GM12878 (cell line): ENCODE measurements at regions not wholly inside any gene's neighbourhood (a gene's known extent, or its start where the extent isn't known, plus 50 kb on each side); places are given as distances from the start of the nearest gene placed in this dataset.

ENCODE experiments used
- ATAC-seq: fragments of 200-7000 bp; cut with Tn5 transposase; 3 replicates; pipeline ENCODE4 v1.9.1; 2020; ENCODE audit warnings: mild to moderate bottlenecking, moderate library complexity
- BruUV-seq: library from RNA; stranded (reverse); fragments of 400-500 nt; replicated peaks from 2 replicates; lab custom pipeline; 2021; lab: Mats Ljungman, UMichigan
- CTCF ChIA-PET: fragments of 300-600 bp; sonication (Branson Sonifier 250); formaldehyde crosslinking; extraction: SDS; loops from one replicate; lab custom pipeline; 2021; ENCODE audit warnings: inconsistent platforms; lab: Yijun Ruan, JAX
- POLR2A ChIA-PET: fragments of 350-600 bp; formaldehyde crosslinking; extraction: SDS; loops from one replicate; lab custom pipeline; 2021; ENCODE audit warnings: inconsistent platforms; lab: Charles Lee
- RAD21 ChIA-PET: fragments of 300-600 bp; sonication (Branson Sonifier 250); formaldehyde crosslinking; loops from one replicate; lab custom pipeline; 2023; ENCODE audit warnings: antibody characterized with exemption; ENCODE audit not compliant: unreplicated experiment; lab: Charles Lee
- SMC1A ChIA-PET: fragments of 300-600 bp; sonication (Branson Sonifier 250); formaldehyde crosslinking; loops from one replicate; lab custom pipeline; 2023; ENCODE audit not compliant: unreplicated experiment, uncharacterized antibody; lab: Charles Lee
- DNase-seq: peaks from one replicate; pipeline ENCODE4 v3.0.0-alpha.2; 2011; ENCODE audit warnings: low read depth, low spot score
- FAIRE-seq: peaks from 3 replicates; lab custom pipeline; 2011; peaks lifted over from hg19 to GRCh38; lab: Jason Lieb, UNC
- H2AFZ ChIP-seq: 2 replicates; pipeline ENCODE4 v1.6.0; 2011; ENCODE audit warnings: low read depth, low read length, control low read depth; ENCODE audit not compliant: control insufficient read depth
- H3K27ac ChIP-seq: 2 replicates; pipeline ENCODE4 v1.5.1; 2011; ENCODE audit warnings: control low read depth; ENCODE audit not compliant: control insufficient read depth, insufficient read depth
- H3K27me3 ChIP-seq, 2 experiments: replicated peaks in 1 of 2; 2 replicates each; pipeline versions ENCODE4 v1.6.0 to v1.6.1; 2011; ENCODE audit warnings: low read length in 1 of 2; ENCODE audit not compliant: control insufficient read depth in 2 of 2, insufficient read depth in 2 of 2
- H3K36me3 ChIP-seq, 2 experiments: 2 replicates each; pipeline ENCODE4 v1.5.1; 2011; ENCODE audit warnings: low read length in 1 of 2; ENCODE audit not compliant: control insufficient read depth in 2 of 2, insufficient read depth in 2 of 2
- H3K4me1 ChIP-seq: 2 replicates; pipeline ENCODE4 v1.6.1; 2011; ENCODE audit warnings: mild to moderate bottlenecking, low read length, moderate library complexity, mixed read lengths; ENCODE audit not compliant: control insufficient read depth, insufficient read depth
- H3K4me2 ChIP-seq: 2 replicates; pipeline ENCODE4 v1.6.0; 2011; ENCODE audit warnings: control low read depth; ENCODE audit not compliant: control insufficient read depth, insufficient read depth
- H3K4me3 ChIP-seq: fragments of 200-600 bp; sonication (generic); 2 replicates; pipeline ENCODE4 v1.5.1; 2016
- H3K79me2 ChIP-seq: 2 replicates; pipeline ENCODE4 v1.6.0; 2011; ENCODE audit warnings: low read length; ENCODE audit not compliant: control insufficient read depth, insufficient read depth
- H3K9ac ChIP-seq: 2 replicates; pipeline ENCODE4 v1.8.0; 2011; ENCODE audit warnings: low read length, control low read depth, mixed read lengths; ENCODE audit not compliant: control insufficient read depth, insufficient read depth
- H3K9me3 ChIP-seq: replicated peaks from 3 replicates; pipeline ENCODE4 v1.5.1; 2011; ENCODE audit warnings: mild to moderate bottlenecking, low read length; ENCODE audit not compliant: control insufficient read depth, insufficient read depth
- H4K20me1 ChIP-seq: 2 replicates; pipeline ENCODE4 v1.6.0; 2011; ENCODE audit not compliant: control insufficient read depth, insufficient read depth
- CHD1 ChIP-seq: IDR thresholded peaks from 2 replicates; pipeline ENCODE4 v1.6.1; 2012; ENCODE audit warnings: low read depth, low read length, improper control_type of control experiment
- CREB1 ChIP-seq: IDR thresholded peaks from 2 replicates; pipeline ENCODE4 v1.6.1; 2012; ENCODE audit warnings: low read depth, mild to moderate bottlenecking, inconsistent platforms
- ESRRA ChIP-seq: IDR thresholded peaks from 2 replicates; pipeline ENCODE4 v1.6.1; 2012; ENCODE audit warnings: mild to moderate bottlenecking, low read length, improper control_type of control experiment
- IKZF1 ChIP-seq: fragments of 450-650 bp; conservative IDR thresholded peaks from 2 replicates; pipeline ENCODE4 v1.6.1; 2017; ENCODE audit warnings: antibody characterized with exemption, mild to moderate bottlenecking
- MEF2A ChIP-seq: IDR thresholded peaks from 2 replicates; pipeline ENCODE4 v1.6.1; 2011; ENCODE audit warnings: low read depth, mild to moderate bottlenecking, low read length, moderate library complexity; ENCODE audit not compliant: insufficient read depth
- MYB ChIP-seq: fragments of 150-350 bp; IDR thresholded peaks from 2 replicates; pipeline ENCODE4 v1.6.1; 2014; ENCODE audit warnings: mild to moderate bottlenecking, low read depth, low read length, borderline replicate concordance
- NFYA ChIP-seq: IDR thresholded peaks from 2 replicates; pipeline ENCODE4 v1.6.1; 2011; ENCODE audit warnings: low read depth, mild to moderate bottlenecking, low read length, improper control_type of control experiment, borderline replicate concordance
- NRF1 ChIP-seq: conservative IDR thresholded peaks from 2 replicates; pipeline ENCODE4 v1.6.1; 2011; ENCODE audit warnings: mild to moderate bottlenecking, low read depth, low read length, improper control_type of control experiment
- PAX5 ChIP-seq: IDR thresholded peaks from 2 replicates; pipeline ENCODE4 v1.6.1; 2011; ENCODE audit warnings: low read depth, low read length, borderline replicate concordance
- RB1 ChIP-seq: fragments of 450-650 bp; formaldehyde crosslinking; IDR thresholded peaks from 2 replicates; pipeline ENCODE4 v1.6.1; 2017; ENCODE audit warnings: mild to moderate bottlenecking, borderline replicate concordance
- STAT1 ChIP-seq: fragments of 450-650 bp; conservative IDR thresholded peaks from 2 replicates; pipeline ENCODE4 v1.6.1; 2014; ENCODE audit warnings: antibody characterized with exemption, mild to moderate bottlenecking
- SUZ12 ChIP-seq: fragments of 200-600 bp; sonication (generic); IDR thresholded peaks from one replicate; pipeline ENCODE4 v1.6.1; 2018; ENCODE audit warnings: antibody characterized with exemption, mild to moderate bottlenecking; ENCODE audit not compliant: unreplicated experiment
- TAF1 ChIP-seq: IDR thresholded peaks from 2 replicates; pipeline ENCODE4 v1.6.1; 2011; ENCODE audit warnings: mild to moderate bottlenecking, low read depth, low read length, borderline replicate concordance
- TARDBP ChIP-seq: IDR thresholded peaks from 2 replicates; pipeline ENCODE4 v1.6.1; 2016; ENCODE audit warnings: borderline replicate concordance
- ZSCAN29 ChIP-seq: fragments of 450-650 bp; IDR thresholded peaks from 2 replicates; pipeline ENCODE4 v1.6.1; 2017; ENCODE audit warnings: mild to moderate bottlenecking, moderate library complexity
- WGBS: methylation state at CpG from one replicate; pipeline ENCODE4 v1.1.6; 2016; ENCODE audit warnings: low lambda C conversion rate; ENCODE audit not compliant: insufficient replicate concordance, insufficient coverage; ENCODE audit errors: missing lambda C conversion rate; 5-methylcytosine and 5-hydroxymethylcytosine counted together
- in situ Hi-C: fragments of 300-500 bp; cut with MboI; formaldehyde crosslinking; loops from 9 replicates; pipeline ENCODE4 v1.14.3; 2018; ENCODE audit warnings: mixed read lengths
- intact Hi-C: fragments of 100-400 bp; cut with micrococcal nuclease; formaldehyde crosslinking; loops from one replicate; pipeline ENCODE4 v1.14.2; 2022; ENCODE audit not compliant: unreplicated experiment
- TF ChIP-seq, protein P1 (sequence below): IDR thresholded peaks from 2 replicates; pipeline ENCODE4 v1.6.1; 2012; ENCODE audit warnings: mild to moderate bottlenecking, low read depth, low read length
- TF ChIP-seq, protein P2 (sequence below): IDR thresholded peaks from 2 replicates; pipeline ENCODE4 v1.6.1; 2011; ENCODE audit warnings: borderline replicate concordance, low read depth, mild to moderate bottlenecking, moderate library complexity, low read length; ENCODE audit not compliant: insufficient read depth, poor library complexity, severe bottlenecking
- TF ChIP-seq, protein P3 (sequence below): fragments of 450-650 bp; IDR thresholded peaks from 2 replicates; pipeline ENCODE4 v1.6.1; 2017; ENCODE audit warnings: mild to moderate bottlenecking, moderate library complexity

GRCh38 chr12:83472772-83473171 lies 786.1 kb downstream of the TMTC2 start:
- CTCF ChIA-PET, result no interaction called here
- no peak overlapping the region for H3K4me3 ChIP-seq
- TF ChIP-seq, protein P1, sequence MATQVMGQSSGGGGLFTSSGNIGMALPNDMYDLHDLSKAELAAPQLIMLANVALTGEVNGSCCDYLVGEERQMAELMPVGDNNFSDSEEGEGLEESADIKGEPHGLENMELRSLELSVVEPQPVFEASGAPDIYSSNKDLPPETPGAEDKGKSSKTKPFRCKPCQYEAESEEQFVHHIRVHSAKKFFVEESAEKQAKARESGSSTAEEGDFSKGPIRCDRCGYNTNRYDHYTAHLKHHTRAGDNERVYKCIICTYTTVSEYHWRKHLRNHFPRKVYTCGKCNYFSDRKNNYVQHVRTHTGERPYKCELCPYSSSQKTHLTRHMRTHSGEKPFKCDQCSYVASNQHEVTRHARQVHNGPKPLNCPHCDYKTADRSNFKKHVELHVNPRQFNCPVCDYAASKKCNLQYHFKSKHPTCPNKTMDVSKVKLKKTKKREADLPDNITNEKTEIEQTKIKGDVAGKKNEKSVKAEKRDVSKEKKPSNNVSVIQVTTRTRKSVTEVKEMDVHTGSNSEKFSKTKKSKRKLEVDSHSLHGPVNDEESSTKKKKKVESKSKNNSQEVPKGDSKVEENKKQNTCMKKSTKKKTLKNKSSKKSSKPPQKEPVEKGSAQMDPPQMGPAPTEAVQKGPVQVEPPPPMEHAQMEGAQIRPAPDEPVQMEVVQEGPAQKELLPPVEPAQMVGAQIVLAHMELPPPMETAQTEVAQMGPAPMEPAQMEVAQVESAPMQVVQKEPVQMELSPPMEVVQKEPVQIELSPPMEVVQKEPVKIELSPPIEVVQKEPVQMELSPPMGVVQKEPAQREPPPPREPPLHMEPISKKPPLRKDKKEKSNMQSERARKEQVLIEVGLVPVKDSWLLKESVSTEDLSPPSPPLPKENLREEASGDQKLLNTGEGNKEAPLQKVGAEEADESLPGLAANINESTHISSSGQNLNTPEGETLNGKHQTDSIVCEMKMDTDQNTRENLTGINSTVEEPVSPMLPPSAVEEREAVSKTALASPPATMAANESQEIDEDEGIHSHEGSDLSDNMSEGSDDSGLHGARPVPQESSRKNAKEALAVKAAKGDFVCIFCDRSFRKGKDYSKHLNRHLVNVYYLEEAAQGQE, result no peak
- TF ChIP-seq RB1 (no peak), NRF1 (no peak), SUZ12 (no peak), TAF1 (no peak), TARDBP (no peak), CHD1 (no peak), CREB1 (no peak), STAT1 (no peak), MEF2A (no peak), MYB (no peak), ESRRA (no peak), IKZF1 (no peak), NFYA (no peak), PAX5 (no peak), ZSCAN29 (no peak)
- TF ChIP-seq, protein P2, sequence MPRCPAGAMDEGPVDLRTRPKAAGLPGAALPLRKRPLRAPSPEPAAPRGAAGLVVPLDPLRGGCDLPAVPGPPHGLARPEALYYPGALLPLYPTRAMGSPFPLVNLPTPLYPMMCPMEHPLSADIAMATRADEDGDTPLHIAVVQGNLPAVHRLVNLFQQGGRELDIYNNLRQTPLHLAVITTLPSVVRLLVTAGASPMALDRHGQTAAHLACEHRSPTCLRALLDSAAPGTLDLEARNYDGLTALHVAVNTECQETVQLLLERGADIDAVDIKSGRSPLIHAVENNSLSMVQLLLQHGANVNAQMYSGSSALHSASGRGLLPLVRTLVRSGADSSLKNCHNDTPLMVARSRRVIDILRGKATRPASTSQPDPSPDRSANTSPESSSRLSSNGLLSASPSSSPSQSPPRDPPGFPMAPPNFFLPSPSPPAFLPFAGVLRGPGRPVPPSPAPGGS, result no peak
- TF ChIP-seq, protein P3, sequence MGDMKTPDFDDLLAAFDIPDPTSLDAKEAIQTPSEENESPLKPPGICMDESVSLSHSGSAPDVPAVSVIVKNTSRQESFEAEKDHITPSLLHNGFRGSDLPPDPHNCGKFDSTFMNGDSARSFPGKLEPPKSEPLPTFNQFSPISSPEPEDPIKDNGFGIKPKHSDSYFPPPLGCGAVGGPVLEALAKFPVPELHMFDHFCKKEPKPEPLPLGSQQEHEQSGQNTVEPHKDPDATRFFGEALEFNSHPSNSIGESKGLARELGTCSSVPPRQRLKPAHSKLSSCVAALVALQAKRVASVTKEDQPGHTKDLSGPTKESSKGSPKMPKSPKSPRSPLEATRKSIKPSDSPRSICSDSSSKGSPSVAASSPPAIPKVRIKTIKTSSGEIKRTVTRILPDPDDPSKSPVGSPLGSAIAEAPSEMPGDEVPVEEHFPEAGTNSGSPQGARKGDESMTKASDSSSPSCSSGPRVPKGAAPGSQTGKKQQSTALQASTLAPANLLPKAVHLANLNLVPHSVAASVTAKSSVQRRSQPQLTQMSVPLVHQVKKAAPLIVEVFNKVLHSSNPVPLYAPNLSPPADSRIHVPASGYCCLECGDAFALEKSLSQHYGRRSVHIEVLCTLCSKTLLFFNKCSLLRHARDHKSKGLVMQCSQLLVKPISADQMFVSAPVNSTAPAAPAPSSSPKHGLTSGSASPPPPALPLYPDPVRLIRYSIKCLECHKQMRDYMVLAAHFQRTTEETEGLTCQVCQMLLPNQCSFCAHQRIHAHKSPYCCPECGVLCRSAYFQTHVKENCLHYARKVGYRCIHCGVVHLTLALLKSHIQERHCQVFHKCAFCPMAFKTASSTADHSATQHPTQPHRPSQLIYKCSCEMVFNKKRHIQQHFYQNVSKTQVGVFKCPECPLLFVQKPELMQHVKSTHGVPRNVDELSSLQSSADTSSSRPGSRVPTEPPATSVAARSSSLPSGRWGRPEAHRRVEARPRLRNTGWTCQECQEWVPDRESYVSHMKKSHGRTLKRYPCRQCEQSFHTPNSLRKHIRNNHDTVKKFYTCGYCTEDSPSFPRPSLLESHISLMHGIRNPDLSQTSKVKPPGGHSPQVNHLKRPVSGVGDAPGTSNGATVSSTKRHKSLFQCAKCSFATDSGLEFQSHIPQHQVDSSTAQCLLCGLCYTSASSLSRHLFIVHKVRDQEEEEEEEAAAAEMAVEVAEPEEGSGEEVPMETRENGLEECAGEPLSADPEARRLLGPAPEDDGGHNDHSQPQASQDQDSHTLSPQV, result no peak
- TF ChIP-seq, all 136 proteins: peak for 0
- ChIA-PET POLR2A (no interaction called here), RAD21 (no interaction called here), SMC1A (interaction anchor here (0.6 to 1.0 kb wide), 2 partner anchors 13 to 508 kb away, joined by 3 to 4 read pairs; no protein-coding TSS in a partner anchor)
- DNase-seq (no peak), FAIRE-seq (no peak), ATAC-seq (no peak)
- Histone ChIP-seq H3K79me2 (no peaks in the 10 kb centered on the region), H3K27ac (no peak overlapping the region), H3K4me1 (no peaks in the 10 kb centered on the region), H3K27me3 (no peaks in the 10 kb centered on the region), H3K36me3 (no peaks in the 10 kb centered on the region), H3K4me2 (no peak overlapping the region), H2AFZ (no peak overlapping the region), H3K9me3 (no peaks in the 10 kb centered on the region), H3K9ac (no peak overlapping the region), H4K20me1 (no peaks in the 10 kb centered on the region)
- intact Hi-C loops, result loop anchor here (2.0 to 10.0 kb wide), 2 partner anchors 20 to 788 kb away; partner anchors contain the start of gene TMTC2
- WGBS, result 24% methylated on average over 3 of the region's 3 CpGs
- in situ Hi-C loops, result no loop called here
- no TSS peak for BruUV-seq
